CD4-positive, alpha-beta memory T cell (primary cell): ENCODE measurements at regions not wholly inside any gene's neighbourhood (a gene's known extent, or its start where the extent isn't known, plus 50 kb on each side); places are given as distances from the start of the nearest gene placed in this dataset.
A peak's percentile ranks its signal among the peaks of the same experiment; 100 is the strongest.

ENCODE experiments used
- CTCF ChIA-PET: fragments of 350-600 bp; sonication (Branson Sonifier 250); formaldehyde crosslinking; loops from one replicate; lab custom pipeline; 2021; ENCODE audit warnings: inconsistent platforms; ENCODE audit not compliant: partially characterized antibody; lab: Charles Lee
- POLR2A ChIA-PET: fragments of 350-600 bp; sonication (Branson Sonifier 250); formaldehyde crosslinking; loops from one replicate; lab custom pipeline; 2021; ENCODE audit not compliant: partially characterized antibody; lab: Charles Lee
- DNase-seq, 5 donors: peaks; one replicate each; pipeline versions ENCODE4 v3.0.0 to v3.0.0-alpha.2; 2020 to 2022; ENCODE audit warnings: mixed read lengths in 1 of 5
- H3K27ac ChIP-seq: one replicate; pipeline ENCODE4 v1.7.0; 2013; ENCODE audit warnings: low read depth, low read length
- H3K27me3 ChIP-seq: 2 replicates; pipeline ENCODE4 v1.7.0; 2013; ENCODE audit warnings: mild to moderate bottlenecking, low read length, moderate library complexity; ENCODE audit not compliant: insufficient read depth
- H3K36me3 ChIP-seq: 2 replicates; pipeline ENCODE4 v1.7.0; 2013; ENCODE audit warnings: mild to moderate bottlenecking, low read length, moderate library complexity; ENCODE audit not compliant: insufficient read depth
- H3K4me1 ChIP-seq: 2 replicates; pipeline ENCODE4 v1.7.0; 2013; ENCODE audit warnings: mild to moderate bottlenecking, low read length, moderate library complexity; ENCODE audit not compliant: insufficient read depth
- H3K4me3 ChIP-seq, 2 donors: one replicate each; pipeline ENCODE4 v1.7.0; 2013; ENCODE audit warnings: low read length in 2 of 2, mild to moderate bottlenecking in 1 of 2
- H3K9me3 ChIP-seq, 2 donors: one replicate each; pipeline ENCODE4 v1.7.0; 2013; ENCODE audit warnings: low read length in 2 of 2, control low read depth in 1 of 2; ENCODE audit not compliant: control insufficient read depth in 1 of 2
- H3K27ac Mint-ChIP-seq, 7 donors: one replicate each; pipeline ENCODE4 v1.8.0; 2020 to 2021; ENCODE audit warnings: mixed read lengths in 7 of 7, mild to moderate bottlenecking in 6 of 7, inconsistent platforms in 3 of 7, moderate library complexity in 3 of 7
- H3K27me3 Mint-ChIP-seq, 2 donors: one replicate each; pipeline ENCODE4 v1.8.0; 2020 to 2021; ENCODE audit warnings: mixed read lengths in 2 of 2
- H3K36me3 Mint-ChIP-seq, 2 donors: one replicate each; pipeline ENCODE4 v1.8.0; 2020 to 2021; ENCODE audit warnings: mixed read lengths in 2 of 2, inconsistent platforms in 1 of 2, mild to moderate bottlenecking in 1 of 2
- H3K4me1 Mint-ChIP-seq, 4 donors: one replicate each; pipeline ENCODE4 v1.8.0; 2020 to 2021; ENCODE audit warnings: mixed read lengths in 4 of 4, mild to moderate bottlenecking in 1 of 4
- H3K4me3 Mint-ChIP-seq, 8 donors: one replicate each; pipeline ENCODE4 v1.8.0; 2020 to 2021; ENCODE audit warnings: mixed read lengths in 8 of 8, mild to moderate bottlenecking in 7 of 8, moderate library complexity in 6 of 8, inconsistent platforms in 3 of 8
- H3K9me3 Mint-ChIP-seq, 8 donors: one replicate each; pipeline ENCODE4 v1.8.0; 2020 to 2021; ENCODE audit warnings: mixed read lengths in 8 of 8, mild to moderate bottlenecking in 5 of 8, inconsistent platforms in 3 of 8, moderate library complexity in 1 of 8
- intact Hi-C: fragments of 100-400 bp; cut with micrococcal nuclease; formaldehyde crosslinking; loops from one replicate; pipeline ENCODE4 v1.15.1; 2023

DNA sequence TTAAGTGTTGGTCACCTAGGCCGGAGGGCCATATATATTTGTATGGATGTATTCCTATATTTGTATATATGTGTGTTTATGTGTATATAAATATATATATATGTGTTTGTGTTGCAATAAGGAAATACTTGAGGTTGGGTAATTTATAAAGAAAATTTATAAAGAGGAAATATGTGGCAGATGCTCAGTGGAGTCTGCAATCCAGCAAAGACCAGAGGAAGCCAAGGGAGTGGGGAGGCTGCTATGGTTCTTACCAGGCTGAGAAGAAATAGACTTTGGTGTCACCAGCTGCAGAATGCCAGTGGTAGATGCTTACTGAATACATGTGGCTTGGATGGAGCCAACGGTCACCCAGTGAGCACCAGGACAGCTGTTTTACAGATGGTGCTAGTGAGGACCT lies 97.4 kb upstream of the ELOVL5 start:
- Histone ChIP-seq H3K4me3 (no peak overlapping the region), H3K4me1 (no peaks in the 10 kb centered on the region), H3K36me3 (no peaks in the 10 kb centered on the region), H3K27ac (no peak overlapping the region), H3K27me3 (no peaks in the 10 kb centered on the region), H3K9me3 (no peaks in the 10 kb centered on the region)
- Mint-ChIP-seq H3K4me1 (no peaks in the 10 kb centered on the region), H3K36me3 (peaks cover 0 to 3% of the 10 kb centered on the region in 2 donors), H3K27me3 (peaks cover 0 to 12% of the 10 kb centered on the region in 2 donors), H3K27ac (no peak overlapping the region), H3K9me3 (peaks cover 0 to 8% (median 3%) of the 10 kb centered on the region in 8 donors), H3K4me3 (no peak overlapping the region)
- CTCF ChIA-PET, result no interaction called here
- DNase-seq, result no peak
- intact Hi-C loops, result no loop called here
- POLR2A ChIA-PET, result no interaction called here

DNA sequence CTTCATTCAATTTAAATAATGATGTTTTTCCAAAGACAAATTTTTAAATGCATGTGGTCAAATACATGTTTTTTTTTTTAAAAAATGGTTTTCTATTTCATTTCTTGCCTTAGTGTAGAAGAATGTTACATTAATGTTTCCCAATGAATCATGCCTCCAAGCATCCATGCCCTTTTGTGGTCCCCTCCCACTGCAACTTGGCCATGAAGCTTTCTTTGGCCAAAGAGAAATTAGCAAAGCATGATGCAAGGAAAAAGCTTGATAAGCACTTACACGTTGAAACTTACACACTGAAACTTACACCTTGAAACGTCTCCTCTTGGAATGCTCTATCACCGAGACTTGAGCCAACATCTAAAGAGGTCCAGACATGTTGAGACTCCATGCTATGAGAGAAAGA lies 93.0 kb upstream of the ELOVL5 start:
- H3K4me3 Mint-ChIP-seq, result no peak overlapping the region
- intact Hi-C loops, result no loop called here
- Histone ChIP-seq H3K4me1 (no peaks in the 10 kb centered on the region), H3K4me3 (no peak overlapping the region), H3K27ac (no peak overlapping the region), H3K27me3 (no peaks in the 10 kb centered on the region), H3K36me3 (no peaks in the 10 kb centered on the region), H3K9me3 (no peaks in the 10 kb centered on the region)
- ChIA-PET POLR2A (no interaction called here), CTCF (interaction anchor here (0.9 to 11.5 kb wide), 2 partner anchors 13 to 270 kb away, joined by 3 to 119 read pairs; no protein-coding TSS in a partner anchor)
- H3K9me3 Mint-ChIP-seq, result no peaks in the 10 kb centered on the region
- H3K27ac Mint-ChIP-seq, result no peak overlapping the region
- H3K4me1 Mint-ChIP-seq, result peaks cover 0 to 2% (median 0%) of the 10 kb centered on the region in 4 donors
- no peak for DNase-seq
- no peaks in the 10 kb centered on the region for H3K36me3 Mint-ChIP-seq
- H3K27me3 Mint-ChIP-seq, result peaks cover 0 to 14% of the 10 kb centered on the region in 2 donors

DNA sequence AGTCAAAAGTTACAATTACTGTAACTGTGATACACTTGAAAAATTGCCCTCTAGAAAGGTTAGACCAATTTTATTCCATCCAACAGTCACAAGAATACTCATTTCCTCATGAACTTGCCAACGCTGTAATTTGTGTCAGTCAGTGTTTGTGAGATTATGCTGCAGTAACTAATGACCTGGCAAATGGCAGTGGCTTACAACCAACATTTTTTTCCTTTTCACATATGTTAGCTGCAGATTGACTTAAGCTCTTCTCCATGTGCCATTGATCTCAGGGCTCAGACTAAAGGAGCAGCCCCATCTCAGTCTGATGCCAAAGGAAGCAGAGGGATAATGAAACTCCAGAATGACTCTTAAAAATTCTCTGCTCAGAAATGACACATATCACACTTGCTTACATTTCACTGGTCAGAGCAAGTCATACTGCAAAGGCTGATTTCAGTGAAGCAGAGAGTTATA lies 92.3 kb upstream of the ELOVL5 start:
- no peaks in the 10 kb centered on the region for H3K9me3 Mint-ChIP-seq
- H3K27me3 Mint-ChIP-seq, result peaks cover 0 to 14% of the 10 kb centered on the region in 2 donors
- CTCF ChIA-PET, result interaction anchor here (1.0 to 11.5 kb wide), 2 partner anchors 269 to 283 kb away, joined by 4 to 119 read pairs; no protein-coding TSS in a partner anchor
- H3K36me3 Mint-ChIP-seq, result no peaks in the 10 kb centered on the region
- H3K4me3 ChIP-seq, result no peak overlapping the region
- H3K9me3 ChIP-seq, result no peaks in the 10 kb centered on the region
- no peaks in the 10 kb centered on the region for H3K4me1 ChIP-seq
- no peak overlapping the region for H3K27ac ChIP-seq
- intact Hi-C loops, result no loop called here
- peaks cover 0 to 2% (median 0%) of the 10 kb centered on the region in 4 donors for H3K4me1 Mint-ChIP-seq
- no peak for DNase-seq
- no peaks in the 10 kb centered on the region for H3K36me3 ChIP-seq
- no peak overlapping the region for H3K27ac Mint-ChIP-seq
- no peaks in the 10 kb centered on the region for H3K27me3 ChIP-seq
- POLR2A ChIA-PET, result no interaction called here
- no peak overlapping the region for H3K4me3 Mint-ChIP-seq

DNA sequence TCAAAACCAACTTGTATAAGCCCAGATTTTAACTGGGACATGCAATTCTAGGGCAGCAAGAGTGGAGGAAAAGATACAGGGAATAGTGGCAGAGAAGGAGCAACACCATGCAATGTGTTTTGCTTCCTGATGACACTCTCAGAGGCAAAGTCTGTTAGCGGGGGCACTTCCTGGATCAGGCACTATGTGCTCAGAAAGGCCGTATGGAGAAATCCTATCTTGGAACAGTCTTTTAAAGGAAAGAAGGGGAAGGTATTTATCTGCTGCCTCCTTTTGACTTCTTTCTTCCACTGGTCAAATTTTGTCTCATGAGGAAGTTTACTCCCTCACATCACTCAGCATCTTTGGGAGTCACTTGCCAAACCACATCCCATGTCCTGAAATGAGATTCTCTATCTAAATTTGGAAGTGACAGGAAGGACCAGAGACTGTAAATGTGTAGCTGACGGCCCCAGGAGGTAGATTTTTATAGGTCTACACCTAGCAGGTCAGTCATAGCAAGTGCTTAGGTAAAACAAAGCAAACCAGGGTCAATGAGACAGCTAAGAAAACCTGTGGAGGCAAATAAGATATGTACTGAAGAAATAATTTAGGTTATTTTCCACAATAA lies 91.7 kb upstream of the ELOVL5 start:
- intact Hi-C loops, result no loop called here
- H3K4me1 Mint-ChIP-seq, result peaks cover 0 to 2% (median 0%) of the 10 kb centered on the region in 4 donors

GRCh38 chr6:53439556-53439955 lies 90.8 kb upstream of the ELOVL5 start:
- DNase-seq, result no peak
- H3K36me3 ChIP-seq, result no peaks in the 10 kb centered on the region
- no peaks in the 10 kb centered on the region for H3K36me3 Mint-ChIP-seq
- H3K4me3 Mint-ChIP-seq, result no peak overlapping the region
- H3K9me3 Mint-ChIP-seq, result no peaks in the 10 kb centered on the region
- H3K4me1 ChIP-seq, result no peaks in the 10 kb centered on the region
- no peak overlapping the region for H3K4me3 ChIP-seq
- H3K27ac ChIP-seq, result no peak overlapping the region
- intact Hi-C loops, result no loop called here
- peaks cover 0 to 14% of the 10 kb centered on the region in 2 donors for H3K27me3 Mint-ChIP-seq
- POLR2A ChIA-PET, result no interaction called here
- H3K27ac Mint-ChIP-seq, result no peak overlapping the region
- no peaks in the 10 kb centered on the region for H3K27me3 ChIP-seq
- H3K4me1 Mint-ChIP-seq, result peaks cover 0 to 2% (median 0%) of the 10 kb centered on the region in 4 donors
- no peaks in the 10 kb centered on the region for H3K9me3 ChIP-seq
- CTCF ChIA-PET, result interaction anchor here (2.5 to 11.5 kb wide), 2 partner anchors 29 to 268 kb away, joined by 9 to 119 read pairs; no protein-coding TSS in a partner anchor

More for the DNA sequence above, 91.7 kb upstream of the ELOVL5 start:
- H3K27ac Mint-ChIP-seq, result no peak overlapping the region
- Histone ChIP-seq H3K4me3 (no peak overlapping the region), H3K36me3 (no peaks in the 10 kb centered on the region), H3K27me3 (no peaks in the 10 kb centered on the region), H3K4me1 (no peaks in the 10 kb centered on the region), H3K9me3 (no peaks in the 10 kb centered on the region), H3K27ac (no peak overlapping the region)
- no peak overlapping the region for H3K4me3 Mint-ChIP-seq
- CTCF ChIA-PET, result interaction anchor here (1.0 to 11.5 kb wide), 2 partner anchors 269 to 282 kb away, joined by 4 to 119 read pairs; no protein-coding TSS in a partner anchor
- peaks cover 0 to 14% of the 10 kb centered on the region in 2 donors for H3K27me3 Mint-ChIP-seq
- no peak for DNase-seq
- POLR2A ChIA-PET, result no interaction called here
- H3K36me3 Mint-ChIP-seq, result no peaks in the 10 kb centered on the region
- no peaks in the 10 kb centered on the region for H3K9me3 Mint-ChIP-seq

GRCh38 chr6:53437557-53438202 lies 88.9 kb upstream of the ELOVL5 start:
- Histone ChIP-seq H3K27me3 (no peaks in the 10 kb centered on the region), H3K4me3 (no peak overlapping the region), H3K4me1 (no peaks in the 10 kb centered on the region), H3K9me3 (no peaks in the 10 kb centered on the region), H3K36me3 (no peaks in the 10 kb centered on the region), H3K27ac (no peak overlapping the region)
- H3K4me1 Mint-ChIP-seq, result peaks cover 0 to 2% (median 0%) of the 10 kb centered on the region in 4 donors
- POLR2A ChIA-PET, result no interaction called here
- CTCF ChIA-PET, result interaction anchor here (0.9 to 11.5 kb wide), 7 partner anchors 10 to 266 kb away, joined by 3 to 119 read pairs (median 7); no protein-coding TSS in a partner anchor
- intact Hi-C loops, result loop anchor here (1.0 kb wide), 2 partner anchors 27 to 265 kb away; no protein-coding TSS in a partner anchor
- peak in 4 of 5 donors; percentile 20 to 38 (median 22) for DNase-seq
- no peak overlapping the region for H3K27ac Mint-ChIP-seq
- no peaks in the 10 kb centered on the region for H3K36me3 Mint-ChIP-seq
- peaks cover 0 to 12% of the 10 kb centered on the region in 2 donors for H3K27me3 Mint-ChIP-seq
- H3K9me3 Mint-ChIP-seq, result no peaks in the 10 kb centered on the region
- no peak overlapping the region for H3K4me3 Mint-ChIP-seq
